Type B pancreatic cell (in vitro differentiated cells): ENCODE measurements at regions not wholly inside any gene's neighbourhood (a gene's known extent, or its start where the extent isn't known, plus 50 kb on each side); places are given as distances from the start of the nearest gene placed in this dataset.
"Not testable (repeated sequence)": the region's sequence is repeated elsewhere in the genome, so short reads cannot be mapped to it uniquely, and the experiment has no call there.

ENCODE experiments used
- DNase-seq: peaks from one replicate; pipeline ENCODE4 v3.0.0; 2021; ENCODE audit warnings: mixed read lengths; ENCODE audit not compliant: unreplicated experiment; ENCODE audit errors: extremely low spot score
- H3K27ac Mint-ChIP-seq: 2 replicates; pipeline ENCODE4 v1.8.0; 2021; ENCODE audit warnings: mild to moderate bottlenecking, mixed read lengths
- H3K27me3 Mint-ChIP-seq: 2 replicates; pipeline ENCODE4 v1.8.0; 2021; ENCODE audit warnings: mixed read lengths
- H3K36me3 Mint-ChIP-seq: 2 replicates; pipeline ENCODE4 v1.8.0; 2021; ENCODE audit warnings: mixed read lengths
- H3K4me1 Mint-ChIP-seq: one replicate; pipeline ENCODE4 v1.8.0; 2021; ENCODE audit warnings: mixed read lengths; ENCODE audit not compliant: unreplicated experiment
- H3K4me3 Mint-ChIP-seq: 2 replicates; pipeline ENCODE4 v1.8.0; 2021; ENCODE audit warnings: mild to moderate bottlenecking, mixed read lengths
- H3K9me3 Mint-ChIP-seq: 2 replicates; pipeline ENCODE4 v1.8.0; 2021; ENCODE audit warnings: mixed read lengths
- CTCF ChIP-seq: fragments of 200-600 bp; sonication (generic); conservative IDR thresholded peaks from 2 replicates; pipeline ENCODE4 v1.5.0; 2021; ENCODE audit warnings: antibody characterized with exemption, mild to moderate bottlenecking

- no peaks in the 10 kb centered on the region for H3K9me3 Mint-ChIP-seq
- H3K4me1 Mint-ChIP-seq, result no peaks in the 10 kb centered on the region
- no peaks in the 10 kb centered on the region for H3K27me3 Mint-ChIP-seq
- H3K27ac Mint-ChIP-seq, result no peak overlapping the region
- H3K4me3 Mint-ChIP-seq, result no peak overlapping the region
- TF ChIP-seq CTCF, result no peak
- no peak for DNase-seq
- H3K36me3 Mint-ChIP-seq, result no peaks in the 10 kb centered on the region
These were observed 278.1 kb upstream of the SYNCRIP start for GRCh38 chr6:85920782-85921181.

GRCh38 chr6:85917522-85917921 is 274.8 kb upstream of the SYNCRIP start:
- no peak for TF ChIP-seq CTCF
- Mint-ChIP-seq H3K4me3 (no peak overlapping the region), H3K36me3 (no peaks in the 10 kb centered on the region), H3K27ac (no peak overlapping the region), H3K9me3 (no peaks in the 10 kb centered on the region), H3K27me3 (no peaks in the 10 kb centered on the region), H3K4me1 (no peaks in the 10 kb centered on the region)
- no peak for DNase-seq

GRCh38 chr6:85913001-85913400 is 270.3 kb upstream of the SYNCRIP start:
- no peak for DNase-seq
- Mint-ChIP-seq H3K27me3 (no peaks in the 10 kb centered on the region), H3K27ac (no peak overlapping the region), H3K4me3 (no peak overlapping the region), H3K4me1 (no peaks in the 10 kb centered on the region), H3K9me3 (no peaks in the 10 kb centered on the region), H3K36me3 (no peaks in the 10 kb centered on the region)
- TF ChIP-seq CTCF, result no peak

GRCh38 chr6:85912582-85912981 is 269.9 kb upstream of the SYNCRIP start:
- Mint-ChIP-seq H3K27me3 (no peaks in the 10 kb centered on the region), H3K9me3 (no peaks in the 10 kb centered on the region), H3K27ac (no peak overlapping the region), H3K4me3 (no peak overlapping the region), H3K36me3 (no peaks in the 10 kb centered on the region), H3K4me1 (no peaks in the 10 kb centered on the region)
- DNase-seq, result no peak
- TF ChIP-seq CTCF, result no peak

- Mint-ChIP-seq H3K4me3 (no peak overlapping the region), H3K27me3 (no peaks in the 10 kb centered on the region), H3K27ac (no peak overlapping the region), H3K36me3 (no peaks in the 10 kb centered on the region), H3K4me1 (no peaks in the 10 kb centered on the region), H3K9me3 (no peaks in the 10 kb centered on the region)
- no peak for TF ChIP-seq CTCF
- DNase-seq, result no peak
These were observed 268.4 kb upstream of the SYNCRIP start for GRCh38 chr6:85911067-85911466.

GRCh38 chr6:85908120-85908519 is 265.4 kb upstream of the SYNCRIP start:
- not testable (repeated sequence) for H3K27ac Mint-ChIP-seq, H3K4me3 Mint-ChIP-seq, H3K9me3 Mint-ChIP-seq, H3K4me1 Mint-ChIP-seq, H3K27me3 Mint-ChIP-seq, H3K36me3 Mint-ChIP-seq, DNase-seq
